Nephron (organoid): ENCODE measurements at regions not wholly inside any gene's neighbourhood (a gene's known extent, or its start where the extent isn't known, plus 50 kb on each side); places are given as distances from the start of the nearest gene placed in this dataset.

ENCODE experiments used
- H3K27ac Mint-ChIP-seq, 3 experiments: 2 replicates each; pipeline ENCODE4 v1.8.0; 2020; ENCODE audit warnings: mixed read lengths in 3 of 3, mild to moderate bottlenecking in 2 of 3, moderate library complexity in 1 of 3
- H3K27me3 Mint-ChIP-seq: 2 replicates; pipeline ENCODE4 v1.8.0; 2021; ENCODE audit warnings: low read depth, mild to moderate bottlenecking, moderate library complexity, mixed read lengths
- H3K36me3 Mint-ChIP-seq: 2 replicates; pipeline ENCODE4 v1.8.0; 2020; ENCODE audit warnings: low read depth, mixed read lengths
- H3K4me1 Mint-ChIP-seq: 2 replicates; pipeline ENCODE4 v1.8.0; 2020; ENCODE audit warnings: mixed read lengths
- H3K4me3 Mint-ChIP-seq, 3 experiments: 2 replicates each; pipeline ENCODE4 v1.8.0; 2020; ENCODE audit warnings: mild to moderate bottlenecking in 3 of 3, mixed read lengths in 3 of 3, moderate library complexity in 2 of 3
- H3K9me3 Mint-ChIP-seq: 2 replicates; pipeline ENCODE4 v1.8.0; 2020; ENCODE audit warnings: mixed read lengths
- CTCF ChIP-seq, 3 experiments: fragments of 200-600 bp; sonication (generic); IDR thresholded peaks; one replicate each; pipeline ENCODE4 v1.5.0; 2021; ENCODE audit warnings: antibody characterized with exemption in 3 of 3; ENCODE audit not compliant: unreplicated experiment in 3 of 3

- TF ChIP-seq CTCF (IDR thresholded peaks at IDR 0.05; ENCODE audit: unreplicated experiment in 3 of 3), result no peak
- H3K9me3 Mint-ChIP-seq, result no peaks in the 10 kb centered on the region
- peaks cover 10% of the 10 kb centered on the region for H3K4me1 Mint-ChIP-seq
- no peaks in the 10 kb centered on the region for H3K36me3 Mint-ChIP-seq
- H3K4me3 Mint-ChIP-seq, result no peak overlapping the region
- H3K27me3 Mint-ChIP-seq, result peaks cover 4% of the 10 kb centered on the region
- no peak overlapping the region for H3K27ac Mint-ChIP-seq
These were observed 290.9 kb upstream of the SP8 start for GRCh38 chr7:21077602-21078001.

GRCh38 chr7:21084286-21084685, 297.6 kb upstream of the SP8 start:
- no peak for TF ChIP-seq CTCF (IDR thresholded peaks at IDR 0.05; ENCODE audit: unreplicated experiment in 3 of 3)
- Mint-ChIP-seq H3K36me3 (no peaks in the 10 kb centered on the region), H3K4me1 (no peaks in the 10 kb centered on the region), H3K27ac (no peak overlapping the region), H3K27me3 (no peaks in the 10 kb centered on the region), H3K9me3 (no peaks in the 10 kb centered on the region), H3K4me3 (no peak overlapping the region)

- no peaks in the 10 kb centered on the region for H3K4me1 Mint-ChIP-seq
- H3K27ac Mint-ChIP-seq, result peak overlapping the region in 2 of 3 experiments; percentile 19 to 57
- no peak for TF ChIP-seq CTCF (IDR thresholded peaks at IDR 0.05; ENCODE audit: unreplicated experiment in 3 of 3)
- H3K36me3 Mint-ChIP-seq, result no peaks in the 10 kb centered on the region
- H3K27me3 Mint-ChIP-seq, result no peaks in the 10 kb centered on the region
- H3K4me3 Mint-ChIP-seq, result no peak overlapping the region
- no peaks in the 10 kb centered on the region for H3K9me3 Mint-ChIP-seq
These were observed 300.0 kb upstream of the SP8 start for GRCh38 chr7:21086688-21087087.

- TF ChIP-seq CTCF (IDR thresholded peaks at IDR 0.05; ENCODE audit: unreplicated experiment in 3 of 3), result no peak
- Mint-ChIP-seq H3K36me3 (no peaks in the 10 kb centered on the region), H3K4me3 (no peak overlapping the region), H3K27me3 (no peaks in the 10 kb centered on the region), H3K4me1 (no peaks in the 10 kb centered on the region), H3K9me3 (no peaks in the 10 kb centered on the region), H3K27ac (no peak overlapping the region)
These were observed 303.0 kb upstream of the SP8 start for GRCh38 chr7:21089653-21090052.

GRCh38 chr7:21092766-21093702, 306.3 kb upstream of the SP8 start:
- Mint-ChIP-seq H3K9me3 (no peaks in the 10 kb centered on the region), H3K4me3 (no peak overlapping the region), H3K36me3 (no peaks in the 10 kb centered on the region), H3K27me3 (no peaks in the 10 kb centered on the region), H3K4me1 (no peaks in the 10 kb centered on the region), H3K27ac (no peak overlapping the region)
- TF ChIP-seq CTCF (IDR thresholded peaks at IDR 0.05; ENCODE audit: unreplicated experiment in 3 of 3), result no peak

- H3K4me3 Mint-ChIP-seq, result no peak overlapping the region
- no peak for TF ChIP-seq CTCF (IDR thresholded peaks at IDR 0.05; ENCODE audit: unreplicated experiment in 3 of 3)
- H3K27ac Mint-ChIP-seq, result no peak overlapping the region
- no peaks in the 10 kb centered on the region for H3K27me3 Mint-ChIP-seq
- peaks cover 5% of the 10 kb centered on the region for H3K4me1 Mint-ChIP-seq
- H3K36me3 Mint-ChIP-seq, result no peaks in the 10 kb centered on the region
- H3K9me3 Mint-ChIP-seq, result no peaks in the 10 kb centered on the region
These were observed 307.9 kb upstream of the SP8 start for GRCh38 chr7:21094589-21094988.
